ENCODE measurements at regions not wholly inside any gene's neighbourhood (a gene's known extent, or its start where the extent isn't known, plus 50 kb on each side); places are given as distances from the start of the nearest gene placed in this dataset.

GRCh38 chr2:226080334-226080733 is 680.8 kb downstream of the NYAP2 start:
- H3K9me3 ChIP-seq (ENCODE audit: low read depth, low read length, poor library complexity, severe bottlenecking): no peaks in the 10 kb centered on the region
- no TSS peak for BruUV-seq (replicated peaks)
- POLR2A ChIA-PET (ENCODE audit: low non-redundant PET): no interaction called here

DNA sequence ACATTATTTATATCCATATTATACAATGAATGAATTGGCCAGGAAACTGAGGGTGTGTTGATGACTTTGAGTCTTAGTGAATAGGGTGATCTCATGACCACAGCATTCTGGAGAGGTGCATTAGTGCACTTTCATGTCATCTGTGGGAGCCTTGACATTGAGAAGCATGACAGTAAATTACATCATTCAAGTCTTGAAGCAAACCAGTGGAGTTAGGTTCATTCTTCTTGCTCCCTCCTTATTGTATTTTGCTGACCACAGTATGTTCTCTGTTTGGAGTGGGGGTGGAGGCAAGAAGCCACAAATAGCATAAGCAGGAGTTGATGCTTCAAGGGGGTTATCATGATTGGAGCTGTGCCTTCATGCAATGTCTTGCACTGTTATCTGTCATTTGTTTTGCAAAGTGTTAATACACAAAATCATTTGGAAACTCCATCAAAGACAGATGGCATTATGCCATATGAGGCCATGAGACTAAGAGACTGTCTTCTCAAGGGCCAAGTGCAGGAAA is 680.2 kb downstream of the NYAP2 start:
- Histone ChIP-seq H3K36me3 (ENCODE audit: insufficient read depth, low read length, poor library complexity, severe bottlenecking) (no peaks in the 10 kb centered on the region), H3K27ac (ENCODE audit: low read depth, low read length, poor library complexity, severe bottlenecking) (no peak overlapping the region), H3K4me1 (ENCODE audit: insufficient read depth, low read length, poor library complexity, severe bottlenecking) (no peaks in the 10 kb centered on the region), H3K9me3 (ENCODE audit: low read depth, low read length, poor library complexity, severe bottlenecking) (no peaks in the 10 kb centered on the region), H3K27me3 (replicated peaks; ENCODE audit: insufficient read depth, low read depth, low read length, poor library complexity) (no peaks in the 10 kb centered on the region), H3K4me3 (ENCODE audit: low read depth, low read length, poor library complexity, severe bottlenecking) (no peak overlapping the region)
- TF ChIP-seq CTCF (conservative IDR thresholded peaks at IDR 0.05; ENCODE audit: low read depth, low read length) (no peak), EZH2 (IDR thresholded peaks at IDR 0.05; ENCODE audit: borderline replicate concordance, low read depth, low read length, poor library complexity, severe bottlenecking) (no peak)
- POLR2A ChIA-PET (ENCODE audit: low non-redundant PET): no interaction called here
- BruUV-seq (replicated peaks): no TSS peak
- CTCF ChIA-PET: no interaction called here
- peak; percentile 20 for DNase-seq (ENCODE audit: low spot score)
- intact Hi-C loops (cut with micrococcal nuclease; ENCODE audit: unreplicated experiment): no loop called here

More at GRCh38 chr2:226080334-226080733, 680.8 kb downstream of the NYAP2 start:
- Histone ChIP-seq H3K4me1 (ENCODE audit: insufficient read depth, low read length, poor library complexity, severe bottlenecking) (no peaks in the 10 kb centered on the region), H3K27ac (ENCODE audit: low read depth, low read length, poor library complexity, severe bottlenecking) (no peak overlapping the region), H3K4me3 (ENCODE audit: low read depth, low read length, poor library complexity, severe bottlenecking) (no peak overlapping the region), H3K27me3 (replicated peaks; ENCODE audit: insufficient read depth, low read depth, low read length, poor library complexity) (no peaks in the 10 kb centered on the region), H3K36me3 (ENCODE audit: insufficient read depth, low read length, poor library complexity, severe bottlenecking) (no peaks in the 10 kb centered on the region)
- DNase-seq (ENCODE audit: low spot score): no peak
- no peak for TF ChIP-seq EZH2 (IDR thresholded peaks at IDR 0.05; ENCODE audit: borderline replicate concordance, low read depth, low read length, poor library complexity, severe bottlenecking)
- TF ChIP-seq CTCF (conservative IDR thresholded peaks at IDR 0.05; ENCODE audit: low read depth, low read length): no peak
- intact Hi-C loops (cut with micrococcal nuclease; ENCODE audit: unreplicated experiment): no loop called here
- CTCF ChIA-PET: no interaction called here

- ChIA-PET POLR2A (ENCODE audit: low non-redundant PET) (no interaction called here), CTCF (no interaction called here)
- DNase-seq (ENCODE audit: low spot score): no peak
- no peaks in the 10 kb centered on the region for H3K27me3 ChIP-seq (replicated peaks; ENCODE audit: insufficient read depth, low read depth, low read length, poor library complexity)
- no peaks in the 10 kb centered on the region for H3K4me1 ChIP-seq (ENCODE audit: insufficient read depth, low read length, poor library complexity, severe bottlenecking)
- H3K4me3 ChIP-seq (ENCODE audit: low read depth, low read length, poor library complexity, severe bottlenecking): no peak overlapping the region
- H3K36me3 ChIP-seq (ENCODE audit: insufficient read depth, low read length, poor library complexity, severe bottlenecking): no peaks in the 10 kb centered on the region
- TF ChIP-seq EZH2 (IDR thresholded peaks at IDR 0.05; ENCODE audit: borderline replicate concordance, low read depth, low read length, poor library complexity, severe bottlenecking) (no peak), CTCF (conservative IDR thresholded peaks at IDR 0.05; ENCODE audit: low read depth, low read length) (no peak)
- H3K9me3 ChIP-seq (ENCODE audit: low read depth, low read length, poor library complexity, severe bottlenecking): no peaks in the 10 kb centered on the region
- no peak overlapping the region for H3K27ac ChIP-seq (ENCODE audit: low read depth, low read length, poor library complexity, severe bottlenecking)
- intact Hi-C loops (cut with micrococcal nuclease; ENCODE audit: unreplicated experiment): no loop called here
- no TSS peak for BruUV-seq (replicated peaks)
Measured at GRCh38 chr2:226079196-226079595, 679.7 kb downstream of the NYAP2 start.

Data from A673 (cell line).